ENCODE measurements at regions not wholly inside any gene's neighbourhood (a gene's known extent, or its start where the extent isn't known, plus 50 kb on each side); places are given as distances from the start of the nearest gene placed in this dataset.

DNA sequence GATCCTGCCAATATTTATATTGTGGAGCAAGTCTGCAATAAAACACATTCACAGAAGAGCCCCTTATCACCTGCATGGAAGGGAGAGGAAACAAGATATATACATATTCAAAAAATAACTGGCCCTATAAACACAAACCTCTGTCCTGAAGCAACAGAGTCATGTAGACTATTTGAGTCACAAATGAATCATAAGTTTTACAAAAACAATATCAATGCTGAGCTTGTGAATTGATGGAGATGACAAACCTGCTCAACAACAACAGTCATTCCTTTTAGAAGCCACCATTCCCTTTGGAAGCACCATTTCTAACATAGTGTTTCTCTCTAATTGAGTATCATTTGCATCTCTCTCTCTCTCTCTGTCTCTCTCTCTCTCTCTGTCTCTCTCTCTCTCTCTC lies 313.9 kb downstream of the MID1IP1 start:
- Histone ChIP-seq H3F3A (ENCODE audit: control insufficient read depth, insufficient read depth) (no peaks in the 10 kb centered on the region), H3K27ac (ENCODE audit: low read depth, low read length) (no peak overlapping the region), H3K9me3 (ENCODE audit: control insufficient read depth, insufficient read depth, low read length) (no peaks in the 10 kb centered on the region), H3K4me1 (ENCODE audit: control insufficient read depth, low read length) (no peaks in the 10 kb centered on the region), H3K36me3 (ENCODE audit: control insufficient read depth, low read length) (no peaks in the 10 kb centered on the region), H3K4me3 (ENCODE audit: low read length) (no peak overlapping the region), H4K20me1 (ENCODE audit: control insufficient read depth, insufficient read depth, low read depth, low read length) (no peaks in the 10 kb centered on the region), H3K9me2 (replicated peaks; ENCODE audit: control insufficient read depth, low read length) (no peaks in the 10 kb centered on the region), H3K79me2 (ENCODE audit: control insufficient read depth, low read length) (no peaks in the 10 kb centered on the region), H3K27me3 (ENCODE audit: control insufficient read depth, low read length) (no peaks in the 10 kb centered on the region), H3K4me2 (ENCODE audit: low read length) (no peak overlapping the region)
- TF ChIP-seq CTCF (IDR thresholded peaks at IDR 0.05; ENCODE audit: low read depth, low read length, poor library complexity, severe bottlenecking) (no peak), EZH2phosphoT487 (IDR thresholded peaks at IDR 0.05; ENCODE audit: borderline replicate concordance, low read length) (no peak)

DNA sequence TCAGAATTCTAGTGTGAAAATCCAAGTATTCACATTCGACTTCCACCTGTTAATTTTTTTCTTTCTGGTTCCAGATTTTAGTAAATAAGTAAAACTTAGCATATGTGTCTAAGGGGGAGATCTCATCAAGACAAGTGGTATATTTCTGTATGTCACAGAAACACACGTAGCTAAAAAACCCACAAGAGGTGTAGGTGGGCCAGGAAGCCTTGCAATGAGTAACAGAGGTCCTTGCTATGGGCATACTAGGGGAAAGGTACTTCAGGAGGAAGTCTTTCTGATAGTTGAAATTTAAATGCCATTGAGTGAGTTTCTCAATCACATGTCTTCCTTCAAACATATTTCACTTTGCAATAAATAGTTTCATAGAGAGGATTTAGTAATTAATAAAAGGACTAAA lies 315.8 kb downstream of the MID1IP1 start:
- Histone ChIP-seq H3K4me1 (ENCODE audit: control insufficient read depth, low read length) (no peaks in the 10 kb centered on the region), H4K20me1 (ENCODE audit: control insufficient read depth, insufficient read depth, low read depth, low read length) (no peaks in the 10 kb centered on the region), H3K79me2 (ENCODE audit: control insufficient read depth, low read length) (no peaks in the 10 kb centered on the region), H3K27me3 (ENCODE audit: control insufficient read depth, low read length) (no peaks in the 10 kb centered on the region), H3K4me2 (ENCODE audit: low read length) (no peak overlapping the region), H3K4me3 (ENCODE audit: low read length) (no peak overlapping the region), H3K9me2 (replicated peaks; ENCODE audit: control insufficient read depth, low read length) (no peaks in the 10 kb centered on the region), H3K27ac (ENCODE audit: low read depth, low read length) (no peak overlapping the region), H3K36me3 (ENCODE audit: control insufficient read depth, low read length) (no peaks in the 10 kb centered on the region), H3K9me3 (ENCODE audit: control insufficient read depth, insufficient read depth, low read length) (no peaks in the 10 kb centered on the region), H3F3A (ENCODE audit: control insufficient read depth, insufficient read depth) (no peaks in the 10 kb centered on the region)
- no peak for TF ChIP-seq CTCF (IDR thresholded peaks at IDR 0.05; ENCODE audit: low read depth, low read length, poor library complexity, severe bottlenecking)
- no peak for TF ChIP-seq EZH2phosphoT487 (IDR thresholded peaks at IDR 0.05; ENCODE audit: borderline replicate concordance, low read length)

- H3K27ac ChIP-seq (ENCODE audit: low read depth, low read length), result no peak overlapping the region
- H3K9me2 ChIP-seq (replicated peaks; ENCODE audit: control insufficient read depth, low read length), result no peaks in the 10 kb centered on the region
- no peaks in the 10 kb centered on the region for H3K27me3 ChIP-seq (ENCODE audit: control insufficient read depth, low read length)
- no peak overlapping the region for H3K4me2 ChIP-seq (ENCODE audit: low read length)
- no peaks in the 10 kb centered on the region for H3K79me2 ChIP-seq (ENCODE audit: control insufficient read depth, low read length)
- H4K20me1 ChIP-seq (ENCODE audit: control insufficient read depth, insufficient read depth, low read depth, low read length), result no peaks in the 10 kb centered on the region
- TF ChIP-seq EZH2phosphoT487 (IDR thresholded peaks at IDR 0.05; ENCODE audit: borderline replicate concordance, low read length) (no peak), CTCF (IDR thresholded peaks at IDR 0.05; ENCODE audit: low read depth, low read length, poor library complexity, severe bottlenecking) (no peak)
- H3K4me1 ChIP-seq (ENCODE audit: control insufficient read depth, low read length), result no peaks in the 10 kb centered on the region
- no peak overlapping the region for H3K4me3 ChIP-seq (ENCODE audit: low read length)
- H3F3A ChIP-seq (ENCODE audit: control insufficient read depth, insufficient read depth), result no peaks in the 10 kb centered on the region
- H3K36me3 ChIP-seq (ENCODE audit: control insufficient read depth, low read length), result no peaks in the 10 kb centered on the region
- no peaks in the 10 kb centered on the region for H3K9me3 ChIP-seq (ENCODE audit: control insufficient read depth, insufficient read depth, low read length)
Measured at GRCh38 chrX:39121903-39122302, 320.6 kb downstream of the MID1IP1 start.

DNA sequence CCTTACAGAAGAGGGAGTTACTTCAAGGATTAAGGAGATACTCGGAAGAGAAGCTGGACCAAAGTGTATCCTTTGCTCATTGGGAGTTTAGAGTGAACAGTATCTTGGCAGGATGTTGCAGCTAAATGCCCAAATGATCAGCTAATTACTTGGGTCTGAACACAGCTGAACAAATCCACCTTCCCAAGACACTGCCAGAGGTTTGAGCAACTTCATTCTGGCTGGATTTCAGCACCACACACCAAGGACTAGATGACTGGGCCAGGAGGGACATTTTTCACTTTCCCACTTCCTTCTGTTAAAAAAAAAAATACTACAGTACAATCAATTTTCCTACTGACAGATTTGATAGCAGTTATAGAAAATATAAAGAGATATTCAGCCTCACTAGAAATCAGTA lies 324.6 kb downstream of the MID1IP1 start:
- Histone ChIP-seq H3K36me3 (ENCODE audit: control insufficient read depth, low read length) (no peaks in the 10 kb centered on the region), H3K4me2 (ENCODE audit: low read length) (no peak overlapping the region), H3K9me2 (replicated peaks; ENCODE audit: control insufficient read depth, low read length) (no peaks in the 10 kb centered on the region), H3K79me2 (ENCODE audit: control insufficient read depth, low read length) (no peaks in the 10 kb centered on the region), H3K27me3 (ENCODE audit: control insufficient read depth, low read length) (no peaks in the 10 kb centered on the region), H3K9me3 (ENCODE audit: control insufficient read depth, insufficient read depth, low read length) (no peaks in the 10 kb centered on the region), H3K4me3 (ENCODE audit: low read length) (no peak overlapping the region), H3K4me1 (ENCODE audit: control insufficient read depth, low read length) (no peaks in the 10 kb centered on the region), H3K27ac (ENCODE audit: low read depth, low read length) (no peak overlapping the region), H3F3A (ENCODE audit: control insufficient read depth, insufficient read depth) (no peaks in the 10 kb centered on the region), H4K20me1 (ENCODE audit: control insufficient read depth, insufficient read depth, low read depth, low read length) (no peaks in the 10 kb centered on the region)
- no peak for TF ChIP-seq CTCF (IDR thresholded peaks at IDR 0.05; ENCODE audit: low read depth, low read length, poor library complexity, severe bottlenecking)
- no peak for TF ChIP-seq EZH2phosphoT487 (IDR thresholded peaks at IDR 0.05; ENCODE audit: borderline replicate concordance, low read length)

All from DOHH2 (cell line).